ENCODE measurements at regions not wholly inside any gene's neighbourhood (a gene's known extent, or its start where the extent isn't known, plus 50 kb on each side); places are given as distances from the start of the nearest gene placed in this dataset.

DNA sequence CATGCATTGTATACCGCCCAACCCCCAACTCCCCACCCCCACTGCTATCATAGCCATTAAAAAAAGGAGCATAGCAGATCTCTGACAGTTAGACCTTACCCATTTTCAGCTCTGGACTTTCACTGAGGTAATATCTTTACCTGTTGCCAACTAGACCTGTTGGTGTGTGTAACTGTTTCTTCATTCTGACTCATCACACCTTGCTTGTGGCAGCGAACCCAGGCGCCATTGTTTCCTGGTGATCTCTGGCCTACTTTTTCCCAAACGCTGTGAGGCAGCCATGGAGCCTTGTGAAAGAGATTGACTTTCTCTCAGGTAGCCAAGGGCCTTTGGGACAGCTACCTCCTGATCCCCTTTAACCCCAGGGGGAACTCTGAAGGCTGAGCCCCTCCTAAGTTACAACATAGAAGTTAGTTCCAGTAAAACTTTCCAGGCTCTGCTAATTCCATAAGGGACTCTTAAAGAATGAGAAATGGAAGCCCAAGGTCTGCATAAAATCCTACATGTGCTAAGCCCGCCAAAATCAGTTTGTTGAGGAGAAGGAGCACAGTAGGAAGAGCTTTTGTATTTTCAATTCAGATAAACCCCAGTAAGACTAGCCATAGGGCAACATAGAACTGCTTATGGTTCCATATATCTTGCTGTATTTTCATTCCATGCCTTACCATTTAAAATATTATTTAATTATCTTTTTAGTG lies 196.1 kb upstream of the CAMK1G start:
- H3K4me3 Mint-ChIP-seq = no peak overlapping the region
- ChIA-PET CTCF (no interaction called here), POLR2A (no interaction called here)
- no peak overlapping the region for H3K27ac Mint-ChIP-seq
- DNase-seq (no peak), ATAC-seq (no peak)
- H3K9me3 Mint-ChIP-seq (ENCODE audit: insufficient read depth) = no peaks in the 10 kb centered on the region
- no peaks in the 10 kb centered on the region for H3K36me3 Mint-ChIP-seq (ENCODE audit: low read depth)
- no peaks in the 10 kb centered on the region for H3K4me1 Mint-ChIP-seq (ENCODE audit: low read depth)
- no peaks in the 10 kb centered on the region for H3K27me3 Mint-ChIP-seq (ENCODE audit: low read depth)

DNA sequence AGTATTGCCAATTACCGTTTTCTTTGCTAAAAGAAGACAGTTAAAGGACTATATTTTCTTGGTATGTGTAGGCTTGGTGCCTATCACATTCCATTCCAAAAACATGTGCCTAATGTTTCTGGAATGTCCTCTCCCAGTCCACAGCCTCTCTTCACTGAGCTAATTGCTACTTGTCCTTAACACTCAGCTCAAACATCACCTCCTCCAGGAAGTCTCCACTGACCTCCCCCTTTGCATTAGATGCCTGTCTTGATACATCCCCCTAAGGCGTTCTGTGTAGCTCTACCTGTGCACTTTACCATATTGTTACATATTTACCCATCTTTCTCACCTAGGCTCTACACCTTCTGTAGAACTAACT lies 195.6 kb upstream of the CAMK1G start:
- ChIA-PET CTCF (no interaction called here), POLR2A (no interaction called here)
- Mint-ChIP-seq H3K9me3 (ENCODE audit: insufficient read depth) (no peaks in the 10 kb centered on the region), H3K27ac (no peak overlapping the region), H3K4me1 (ENCODE audit: low read depth) (no peaks in the 10 kb centered on the region), H3K36me3 (ENCODE audit: low read depth) (no peaks in the 10 kb centered on the region), H3K4me3 (no peak overlapping the region), H3K27me3 (ENCODE audit: low read depth) (no peaks in the 10 kb centered on the region)
- DNase-seq (no peak), ATAC-seq (no peak)

DNA sequence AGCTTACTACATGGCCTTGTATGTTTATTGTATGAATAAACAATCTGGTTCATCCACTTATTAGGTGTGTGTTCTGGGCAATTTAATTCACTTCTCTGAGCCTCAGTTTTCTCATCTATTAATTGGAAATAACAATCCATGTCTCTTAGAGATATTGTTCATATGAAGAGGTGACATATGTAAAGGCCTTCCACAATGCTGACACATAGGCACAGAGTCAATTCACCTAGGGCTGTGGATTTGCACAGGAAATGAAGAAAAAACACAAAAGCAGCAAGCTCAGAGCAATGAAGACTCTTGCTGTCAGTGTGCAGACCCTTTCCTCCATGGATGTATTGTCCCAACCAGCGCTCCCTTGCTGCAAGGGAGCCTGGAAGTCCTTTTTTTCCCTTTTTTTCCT lies 195.2 kb upstream of the CAMK1G start:
- no peaks in the 10 kb centered on the region for H3K36me3 Mint-ChIP-seq (ENCODE audit: low read depth)
- DNase-seq = no peak
- H3K27ac Mint-ChIP-seq = no peak overlapping the region
- H3K27me3 Mint-ChIP-seq (ENCODE audit: low read depth) = peaks cover 2% of the 10 kb centered on the region
- no peak for ATAC-seq
- no peak overlapping the region for H3K4me3 Mint-ChIP-seq
- CTCF ChIA-PET = no interaction called here
- POLR2A ChIA-PET = no interaction called here
- H3K9me3 Mint-ChIP-seq (ENCODE audit: insufficient read depth) = no peaks in the 10 kb centered on the region
- H3K4me1 Mint-ChIP-seq (ENCODE audit: low read depth) = no peaks in the 10 kb centered on the region

DNA sequence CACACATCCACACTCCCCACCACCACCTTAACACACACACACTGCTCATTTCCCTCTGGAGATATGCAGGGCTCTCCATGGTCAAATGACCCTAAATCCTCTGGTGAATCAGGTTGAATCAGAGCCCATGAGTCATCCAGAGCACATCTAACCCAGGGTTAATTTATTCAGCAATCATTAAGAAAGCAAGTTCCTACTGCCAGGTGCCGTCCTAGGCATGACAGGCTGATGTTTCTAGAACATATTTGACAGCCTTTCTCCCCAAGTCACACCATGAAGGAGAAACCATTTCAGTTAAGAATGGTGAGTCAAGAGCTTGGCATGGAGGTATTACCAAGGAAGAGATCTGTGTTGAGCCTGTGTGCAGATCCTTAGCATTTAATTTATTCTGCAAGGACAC lies 194.3 kb upstream of the CAMK1G start:
- no peak for ATAC-seq
- peaks cover 4% of the 10 kb centered on the region for H3K27me3 Mint-ChIP-seq (ENCODE audit: low read depth)
- POLR2A ChIA-PET = no interaction called here
- DNase-seq = no peak
- no peaks in the 10 kb centered on the region for H3K9me3 Mint-ChIP-seq (ENCODE audit: insufficient read depth)
- no peak overlapping the region for H3K27ac Mint-ChIP-seq
- no peaks in the 10 kb centered on the region for H3K36me3 Mint-ChIP-seq (ENCODE audit: low read depth)
- CTCF ChIA-PET = no interaction called here
- H3K4me3 Mint-ChIP-seq = no peak overlapping the region
- H3K4me1 Mint-ChIP-seq (ENCODE audit: low read depth) = no peaks in the 10 kb centered on the region

DNA sequence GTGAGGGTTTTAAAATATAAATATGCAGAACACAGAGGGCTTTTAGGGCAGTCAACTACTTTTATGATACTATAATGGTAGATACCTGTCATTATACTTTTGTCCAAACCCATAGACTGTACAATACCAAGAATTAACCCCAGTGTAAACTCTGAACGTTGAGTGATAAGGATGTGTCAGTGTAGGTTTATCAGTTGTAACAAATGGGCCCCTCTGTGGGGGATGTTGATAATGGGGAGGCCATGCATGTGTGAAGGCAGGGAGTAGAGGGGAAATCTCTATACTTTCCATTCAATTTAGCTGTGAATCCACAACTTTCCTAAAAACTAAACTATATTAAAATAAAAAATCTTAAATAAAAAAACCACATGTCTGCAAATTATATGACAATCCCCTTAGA lies 193.5 kb upstream of the CAMK1G start:
- Mint-ChIP-seq H3K36me3 (ENCODE audit: low read depth) (no peaks in the 10 kb centered on the region), H3K9me3 (ENCODE audit: insufficient read depth) (no peaks in the 10 kb centered on the region), H3K4me1 (ENCODE audit: low read depth) (no peaks in the 10 kb centered on the region), H3K27ac (no peak overlapping the region), H3K4me3 (no peak overlapping the region), H3K27me3 (ENCODE audit: low read depth) (peaks cover 4% of the 10 kb centered on the region)
- no peak for ATAC-seq
- POLR2A ChIA-PET = no interaction called here
- CTCF ChIA-PET = no interaction called here
- no peak for DNase-seq

DNA sequence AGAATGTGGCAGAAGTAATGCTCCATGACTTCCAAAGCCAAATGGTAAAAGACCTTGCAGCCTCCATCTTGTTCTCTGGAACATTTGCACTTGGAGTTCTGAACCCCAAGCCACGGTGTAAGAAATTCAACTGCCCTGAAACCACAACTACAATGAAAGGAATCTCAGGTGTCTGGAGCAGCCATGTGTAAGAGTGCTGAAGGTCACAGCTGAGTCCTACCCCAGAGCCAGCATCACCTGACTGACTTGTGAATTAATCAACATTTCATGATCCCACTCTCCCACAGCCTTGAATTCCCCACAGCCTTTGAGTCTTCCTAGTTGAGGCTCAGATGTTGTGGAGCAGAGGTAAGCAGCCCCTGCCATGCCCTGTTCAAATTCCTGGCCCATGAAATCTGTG lies 192.8 kb upstream of the CAMK1G start:
- peaks cover 11% of the 10 kb centered on the region for H3K27me3 Mint-ChIP-seq (ENCODE audit: low read depth)
- ChIA-PET CTCF (no interaction called here), POLR2A (no interaction called here)
- ATAC-seq (no peak), DNase-seq (no peak)
- H3K9me3 Mint-ChIP-seq (ENCODE audit: insufficient read depth) = no peaks in the 10 kb centered on the region
- H3K36me3 Mint-ChIP-seq (ENCODE audit: low read depth) = no peaks in the 10 kb centered on the region
- H3K27ac Mint-ChIP-seq = no peak overlapping the region
- H3K4me1 Mint-ChIP-seq (ENCODE audit: low read depth) = no peaks in the 10 kb centered on the region
- no peak overlapping the region for H3K4me3 Mint-ChIP-seq

DNA sequence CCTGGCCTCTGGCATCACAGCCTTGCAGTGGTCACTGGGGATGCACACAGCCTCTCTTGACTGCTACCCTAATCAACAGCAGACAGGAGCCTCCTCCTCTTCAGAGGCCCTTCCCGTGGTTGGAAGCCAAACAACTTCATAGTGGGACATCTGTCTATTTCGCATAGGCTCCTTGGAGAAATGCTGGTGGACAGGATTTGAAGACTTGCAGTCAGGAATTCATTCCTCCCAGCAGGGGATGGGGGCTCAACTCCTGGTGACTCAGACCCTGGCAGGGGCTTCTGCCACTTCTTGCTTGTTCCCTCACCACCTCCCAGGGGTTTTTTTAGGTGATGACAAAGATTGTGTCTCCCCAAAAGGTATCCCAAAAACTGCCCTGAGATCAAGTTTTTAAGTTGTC lies 191.7 kb upstream of the CAMK1G start:
- Mint-ChIP-seq H3K4me3 (no peak overlapping the region), H3K36me3 (ENCODE audit: low read depth) (no peaks in the 10 kb centered on the region), H3K27ac (no peak overlapping the region), H3K4me1 (ENCODE audit: low read depth) (no peaks in the 10 kb centered on the region), H3K27me3 (ENCODE audit: low read depth) (peaks cover 11% of the 10 kb centered on the region), H3K9me3 (ENCODE audit: insufficient read depth) (no peaks in the 10 kb centered on the region)
- DNase-seq = no peak
- ChIA-PET POLR2A (no interaction called here), CTCF (no interaction called here)
- no peak for ATAC-seq

DNA sequence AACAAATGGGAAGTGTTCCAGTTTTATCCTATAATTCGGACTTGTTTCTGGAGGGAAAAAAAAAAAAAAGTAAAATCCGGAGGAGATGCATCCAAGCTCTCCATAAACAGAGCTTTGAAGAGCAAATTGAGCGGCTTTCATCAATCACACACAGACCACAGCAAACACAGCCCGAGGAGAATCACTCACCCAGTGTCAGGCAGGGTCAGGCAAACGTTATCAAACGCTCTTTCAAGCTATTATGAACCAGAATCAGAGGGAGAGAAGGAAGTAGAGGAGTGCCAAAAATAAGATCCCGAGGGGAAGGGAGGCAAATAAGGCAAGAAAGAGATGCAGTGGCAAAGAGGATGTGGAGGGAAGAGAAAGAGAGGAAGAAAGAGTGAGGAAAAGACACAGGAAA lies 188.3 kb upstream of the CAMK1G start:
- H3K27ac Mint-ChIP-seq = no peak overlapping the region
- ChIA-PET POLR2A (no interaction called here), CTCF (no interaction called here)
- no peaks in the 10 kb centered on the region for H3K9me3 Mint-ChIP-seq (ENCODE audit: insufficient read depth)
- H3K4me1 Mint-ChIP-seq (ENCODE audit: low read depth) = no peaks in the 10 kb centered on the region
- H3K4me3 Mint-ChIP-seq = no peak overlapping the region
- peaks cover 14% of the 10 kb centered on the region for H3K27me3 Mint-ChIP-seq (ENCODE audit: low read depth)
- no peak for DNase-seq
- no peaks in the 10 kb centered on the region for H3K36me3 Mint-ChIP-seq (ENCODE audit: low read depth)
- ATAC-seq = no peak

DNA sequence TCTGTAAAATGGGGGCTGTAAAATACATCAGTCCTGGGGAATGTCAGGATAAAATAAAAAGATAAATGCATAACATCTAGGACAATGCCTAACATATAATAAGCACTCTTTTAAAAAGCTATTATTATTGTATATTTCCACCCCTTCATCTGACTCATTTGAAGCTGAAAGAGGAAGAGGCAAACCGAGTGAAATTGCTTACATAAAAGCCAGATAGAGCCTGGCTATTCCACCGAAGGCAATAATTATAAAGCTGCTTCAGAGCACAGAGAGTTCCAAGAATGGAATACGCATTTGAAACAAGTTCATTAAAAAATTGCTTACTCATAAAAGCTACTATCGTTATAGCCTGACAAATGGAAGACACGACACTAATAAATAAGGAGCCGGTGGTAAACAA lies 186.1 kb upstream of the CAMK1G start:
- no peaks in the 10 kb centered on the region for H3K4me1 Mint-ChIP-seq (ENCODE audit: low read depth)
- ATAC-seq (no peak), DNase-seq (no peak)
- no peaks in the 10 kb centered on the region for H3K9me3 Mint-ChIP-seq (ENCODE audit: insufficient read depth)
- H3K27me3 Mint-ChIP-seq (ENCODE audit: low read depth) = peaks cover 14% of the 10 kb centered on the region
- H3K27ac Mint-ChIP-seq = no peak overlapping the region
- no peak overlapping the region for H3K4me3 Mint-ChIP-seq
- CTCF ChIA-PET = interaction anchor here (1.1 kb wide), 1 partner anchor 116 kb away, joined by 3 read pairs; no protein-coding TSS in a partner anchor
- H3K36me3 Mint-ChIP-seq (ENCODE audit: low read depth) = no peaks in the 10 kb centered on the region
- POLR2A ChIA-PET = interaction anchor here (0.9 kb wide), 1 partner anchor 13 kb away, joined by 3 read pairs; no protein-coding TSS in a partner anchor

DNA sequence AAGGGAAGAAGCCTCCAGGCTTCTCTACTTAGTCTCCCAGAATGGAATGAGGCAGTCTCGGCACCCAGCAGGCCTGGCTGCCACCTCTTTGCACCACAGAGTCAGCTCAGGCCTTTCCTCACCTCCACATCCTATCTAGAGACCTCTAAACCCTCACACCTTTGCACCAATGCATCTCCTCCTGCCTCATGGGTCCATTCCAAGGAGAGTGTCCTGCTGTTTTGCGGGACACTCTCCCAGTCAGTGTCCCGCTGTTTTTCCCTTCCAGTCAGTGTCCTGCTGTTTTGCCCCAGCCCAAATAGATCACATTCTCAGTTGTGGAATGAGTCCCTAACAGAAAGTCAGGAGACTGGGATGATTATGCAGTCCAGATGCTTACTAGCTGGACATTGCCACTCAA lies 185.6 kb upstream of the CAMK1G start:
- no peaks in the 10 kb centered on the region for H3K4me1 Mint-ChIP-seq (ENCODE audit: low read depth)
- POLR2A ChIA-PET = no interaction called here
- CTCF ChIA-PET = no interaction called here

DNA sequence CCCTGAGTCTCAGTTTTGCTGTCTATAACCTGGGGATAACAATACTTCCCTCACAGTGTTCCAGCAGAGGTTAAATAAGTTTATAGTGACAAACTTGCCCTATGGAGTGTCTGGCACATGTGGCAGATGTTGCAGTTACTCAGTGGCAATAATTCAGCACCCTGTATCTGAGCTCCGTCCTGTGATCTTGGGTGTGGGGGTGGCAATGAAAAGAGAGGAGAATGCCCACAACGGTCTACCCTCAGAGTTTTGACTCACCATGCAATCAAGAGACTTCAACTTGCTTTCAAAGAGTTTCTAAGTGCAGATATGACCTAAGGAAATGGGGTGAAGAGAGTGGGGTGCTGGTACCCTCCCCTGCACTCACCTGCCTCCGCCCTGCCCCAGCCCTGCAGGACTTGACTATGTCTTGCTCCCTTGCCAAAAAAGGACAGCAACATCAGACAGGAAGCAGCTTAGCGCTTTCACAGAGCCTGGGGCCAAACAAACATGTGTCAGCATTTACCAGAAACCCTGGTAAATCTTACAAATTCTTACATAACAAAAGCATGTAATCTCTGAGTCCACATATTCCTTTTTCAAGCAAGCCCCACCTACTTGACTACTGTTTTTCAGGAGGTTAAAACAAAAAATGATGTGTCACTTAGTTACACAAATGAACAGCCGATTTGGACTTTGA lies 185.1 kb upstream of the CAMK1G start:
- no peak for ATAC-seq
- Mint-ChIP-seq H3K4me1 (ENCODE audit: low read depth) (no peaks in the 10 kb centered on the region), H3K27me3 (ENCODE audit: low read depth) (peaks cover 12% of the 10 kb centered on the region), H3K9me3 (ENCODE audit: insufficient read depth) (no peaks in the 10 kb centered on the region), H3K36me3 (ENCODE audit: low read depth) (no peaks in the 10 kb centered on the region), H3K27ac (no peak overlapping the region), H3K4me3 (no peak overlapping the region)
- CTCF ChIA-PET = no interaction called here
- no peak for DNase-seq
- POLR2A ChIA-PET = no interaction called here

More for the DNA sequence above, 185.6 kb upstream of the CAMK1G start:
- Mint-ChIP-seq H3K9me3 (ENCODE audit: insufficient read depth) (no peaks in the 10 kb centered on the region), H3K4me3 (no peak overlapping the region), H3K27ac (no peak overlapping the region), H3K36me3 (ENCODE audit: low read depth) (no peaks in the 10 kb centered on the region), H3K27me3 (ENCODE audit: low read depth) (peaks cover 14% of the 10 kb centered on the region)
- ATAC-seq (no peak), DNase-seq (no peak)

DNA sequence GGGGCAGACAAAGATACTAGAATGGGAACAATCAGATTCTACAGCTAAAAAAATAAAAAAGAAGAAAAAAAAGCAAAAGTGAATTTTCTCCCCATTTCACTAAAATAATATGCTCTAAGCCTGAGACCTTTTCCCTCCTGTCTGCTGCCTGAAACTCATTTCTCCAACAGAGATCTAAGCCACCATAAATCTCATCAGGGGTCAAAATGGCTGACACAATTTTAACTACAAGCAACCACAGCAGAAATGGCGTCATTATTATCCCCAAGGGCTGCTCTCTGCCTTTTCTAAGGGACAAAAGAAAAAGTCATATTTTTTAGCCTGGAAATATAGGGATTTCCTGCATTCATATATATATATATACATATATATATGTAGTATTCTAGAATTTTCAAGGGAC lies 183.7 kb upstream of the CAMK1G start:
- peaks cover 12% of the 10 kb centered on the region for H3K27me3 Mint-ChIP-seq (ENCODE audit: low read depth)
- H3K4me1 Mint-ChIP-seq (ENCODE audit: low read depth) = no peaks in the 10 kb centered on the region
- ChIA-PET CTCF (no interaction called here), POLR2A (no interaction called here)
- ATAC-seq (no peak), DNase-seq (no peak)
- no peak overlapping the region for H3K27ac Mint-ChIP-seq
- H3K4me3 Mint-ChIP-seq = no peak overlapping the region
- no peaks in the 10 kb centered on the region for H3K9me3 Mint-ChIP-seq (ENCODE audit: insufficient read depth)
- H3K36me3 Mint-ChIP-seq (ENCODE audit: low read depth) = no peaks in the 10 kb centered on the region
